Smooth muscle cell (in vitro differentiated cells): ENCODE measurements at regions not wholly inside any gene's neighbourhood (a gene's known extent, or its start where the extent isn't known, plus 50 kb on each side); places are given as distances from the start of the nearest gene placed in this dataset.

Experiments
- DNase-seq: peaks from one replicate; lab custom pipeline; 2025; ENCODE audit not compliant: unreplicated experiment; lab: John Stamatoyannopoulos, UW
- H2AFZ ChIP-seq: fragments of 200-600 bp; sonication (generic); 2 replicates; pipeline ENCODE4 v1.6.0; 2016; ENCODE audit warnings: antibody characterized with exemption, low read depth, mild to moderate bottlenecking
- H3F3A ChIP-seq: fragments of 200-600 bp; sonication (generic); 2 replicates; pipeline ENCODE4 v1.6.0; 2017; ENCODE audit warnings: antibody characterized with exemption, low read depth
- H3K27ac ChIP-seq: fragments of 200-600 bp; sonication (generic); 2 replicates; pipeline ENCODE4 v1.5.1; 2016; ENCODE audit warnings: low read depth, mild to moderate bottlenecking
- H3K27me3 ChIP-seq: fragments of 200-600 bp; sonication (generic); 2 replicates; pipeline ENCODE4 v1.6.1; 2016; ENCODE audit warnings: low read depth, mild to moderate bottlenecking
- H3K36me3 ChIP-seq: fragments of 200-600 bp; sonication (generic); 2 replicates; pipeline ENCODE4 v1.5.1; 2016; ENCODE audit warnings: low read depth
- H3K4me1 ChIP-seq: fragments of 200-600 bp; sonication (generic); 2 replicates; pipeline ENCODE4 v1.5.1; 2016; ENCODE audit warnings: low read depth
- H3K4me2 ChIP-seq: fragments of 200-600 bp; sonication (generic); 2 replicates; pipeline ENCODE4 v1.6.0; 2016; ENCODE audit warnings: mild to moderate bottlenecking
- H3K4me3 ChIP-seq: fragments of 200-600 bp; sonication (generic); 2 replicates; pipeline ENCODE4 v1.5.1; 2016; ENCODE audit warnings: mild to moderate bottlenecking
- H3K79me2 ChIP-seq: fragments of 200-600 bp; sonication (generic); 2 replicates; pipeline ENCODE4 v1.6.0; 2016; ENCODE audit warnings: low read depth, mild to moderate bottlenecking
- H3K9ac ChIP-seq: fragments of 200-600 bp; sonication (generic); 2 replicates; pipeline ENCODE4 v1.6.0; 2016; ENCODE audit warnings: low read depth
- H3K9me3 ChIP-seq: fragments of 200-600 bp; sonication (generic); replicated peaks from 2 replicates; pipeline ENCODE4 v1.5.1; 2016; ENCODE audit warnings: low read depth
- H4K20me1 ChIP-seq: fragments of 200-600 bp; sonication (generic); 2 replicates; pipeline ENCODE4 v1.6.0; 2016; ENCODE audit warnings: low read depth
- WGBS: methylation state at CpG from one replicate; pipeline ENCODE4 v1.1.7; 2016; ENCODE audit warnings: low lambda C conversion rate; 5-methylcytosine and 5-hydroxymethylcytosine counted together
- TF ChIP-seq, protein P1 (sequence below): fragments of 200-600 bp; sonication (generic); IDR thresholded peaks from 2 replicates; pipeline ENCODE4 v1.5.1; 2017; ENCODE audit warnings: borderline replicate concordance, mild to moderate bottlenecking, antibody characterized with exemption; ENCODE audit not compliant: insufficient read depth, poor library complexity, severe bottlenecking

DNA sequence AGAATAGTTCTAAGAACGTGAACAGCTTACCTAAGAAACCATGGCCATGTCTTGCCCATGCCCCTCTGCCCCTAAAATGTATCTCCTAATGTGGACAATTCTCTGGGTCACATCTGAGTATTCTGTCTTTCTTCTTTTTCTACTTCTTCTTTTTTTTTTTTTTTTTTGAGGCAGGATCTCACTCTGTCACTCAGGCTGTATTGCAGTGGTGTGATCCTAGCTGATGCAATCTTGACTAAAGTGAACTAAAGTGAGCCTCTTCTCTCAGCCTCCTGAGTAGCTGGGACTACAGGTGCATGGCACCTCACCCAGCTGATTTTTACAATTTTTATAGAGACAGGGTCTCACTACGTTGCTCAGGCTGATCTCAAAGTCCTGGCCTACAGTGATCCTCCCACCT lies 204.8 kb upstream of the ZPLD1 start:
- TF ChIP-seq, protein P1, sequence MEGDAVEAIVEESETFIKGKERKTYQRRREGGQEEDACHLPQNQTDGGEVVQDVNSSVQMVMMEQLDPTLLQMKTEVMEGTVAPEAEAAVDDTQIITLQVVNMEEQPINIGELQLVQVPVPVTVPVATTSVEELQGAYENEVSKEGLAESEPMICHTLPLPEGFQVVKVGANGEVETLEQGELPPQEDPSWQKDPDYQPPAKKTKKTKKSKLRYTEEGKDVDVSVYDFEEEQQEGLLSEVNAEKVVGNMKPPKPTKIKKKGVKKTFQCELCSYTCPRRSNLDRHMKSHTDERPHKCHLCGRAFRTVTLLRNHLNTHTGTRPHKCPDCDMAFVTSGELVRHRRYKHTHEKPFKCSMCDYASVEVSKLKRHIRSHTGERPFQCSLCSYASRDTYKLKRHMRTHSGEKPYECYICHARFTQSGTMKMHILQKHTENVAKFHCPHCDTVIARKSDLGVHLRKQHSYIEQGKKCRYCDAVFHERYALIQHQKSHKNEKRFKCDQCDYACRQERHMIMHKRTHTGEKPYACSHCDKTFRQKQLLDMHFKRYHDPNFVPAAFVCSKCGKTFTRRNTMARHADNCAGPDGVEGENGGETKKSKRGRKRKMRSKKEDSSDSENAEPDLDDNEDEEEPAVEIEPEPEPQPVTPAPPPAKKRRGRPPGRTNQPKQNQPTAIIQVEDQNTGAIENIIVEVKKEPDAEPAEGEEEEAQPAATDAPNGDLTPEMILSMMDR = no peak
- no peaks in the 10 kb centered on the region for H3F3A ChIP-seq

DNA sequence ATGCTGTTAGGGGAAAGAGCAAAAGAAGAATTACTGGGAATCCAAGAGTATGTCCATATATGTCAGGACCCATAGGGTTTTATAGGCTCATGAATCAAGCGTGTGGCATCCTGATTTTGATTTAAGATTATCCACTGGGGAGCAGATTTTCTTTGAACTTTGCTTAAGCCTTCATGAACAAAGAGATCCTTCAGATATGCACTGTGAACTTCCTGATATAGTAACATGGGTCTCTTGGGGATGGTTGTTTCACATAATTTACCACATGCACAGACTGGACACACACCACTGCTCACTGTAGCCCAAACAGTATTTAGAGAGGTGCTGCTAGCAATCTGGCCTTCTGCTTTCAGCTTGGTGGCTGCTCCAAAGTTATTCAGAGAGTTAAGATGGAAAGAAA lies 200.9 kb upstream of the ZPLD1 start:
- Histone ChIP-seq H3K4me3 (no peak overlapping the region), H3K79me2 (no peaks in the 10 kb centered on the region), H3F3A (no peaks in the 10 kb centered on the region), H4K20me1 (no peaks in the 10 kb centered on the region), H3K4me2 (no peak overlapping the region), H3K9me3 (no peaks in the 10 kb centered on the region), H3K9ac (no peak overlapping the region), H3K27me3 (no peaks in the 10 kb centered on the region), H3K27ac (no peak overlapping the region), H3K4me1 (peaks cover 6% of the 10 kb centered on the region), H2AFZ (no peak overlapping the region), H3K36me3 (no peaks in the 10 kb centered on the region)
- no peak for DNase-seq
- TF ChIP-seq, protein P1 = no peak
- 58% methylated on average over 1 of the region's 1 CpG for WGBS

More for the DNA sequence above, 204.8 kb upstream of the ZPLD1 start:
- Histone ChIP-seq H3K4me2 (no peak overlapping the region), H3K9me3 (no peaks in the 10 kb centered on the region), H3K27me3 (no peaks in the 10 kb centered on the region), H2AFZ (no peak overlapping the region), H3K79me2 (no peaks in the 10 kb centered on the region), H3K36me3 (no peaks in the 10 kb centered on the region), H3K27ac (no peak overlapping the region), H4K20me1 (no peaks in the 10 kb centered on the region), H3K4me3 (no peak overlapping the region), H3K9ac (no peak overlapping the region), H3K4me1 (no peaks in the 10 kb centered on the region)
- no peak for DNase-seq
- 86% methylated on average over 2 of the region's 2 CpGs for WGBS

DNA sequence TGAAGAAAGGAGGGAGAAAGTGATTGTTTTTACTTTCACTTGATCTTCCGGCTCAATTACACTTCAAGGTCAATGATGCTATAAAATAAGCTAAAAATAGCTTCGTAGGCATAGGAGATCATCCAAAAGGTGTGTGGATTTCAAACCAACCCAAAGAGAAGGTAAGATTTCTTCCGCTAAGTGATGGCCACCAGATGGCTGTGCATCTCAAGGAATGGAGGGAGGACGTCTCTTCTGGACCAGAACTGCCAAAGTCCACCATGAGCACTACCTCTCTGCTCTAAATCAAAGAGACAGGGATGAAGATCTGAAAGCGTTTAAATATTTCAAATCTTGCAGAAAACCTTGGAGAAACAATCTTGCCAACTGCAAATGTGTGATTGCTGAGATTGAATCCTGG lies 199.1 kb upstream of the ZPLD1 start:
- Histone ChIP-seq H3K4me2 (no peak overlapping the region), H3K9me3 (no peaks in the 10 kb centered on the region), H3K9ac (no peak overlapping the region), H3K27ac (no peak overlapping the region), H3K36me3 (no peaks in the 10 kb centered on the region), H4K20me1 (no peaks in the 10 kb centered on the region), H3F3A (no peaks in the 10 kb centered on the region), H3K4me1 (peaks cover 6% of the 10 kb centered on the region), H3K27me3 (no peaks in the 10 kb centered on the region), H3K79me2 (no peaks in the 10 kb centered on the region), H3K4me3 (no peak overlapping the region), H2AFZ (no peak overlapping the region)
- DNase-seq = no peak
- TF ChIP-seq, protein P1 = peak; percentile 16
- 81% methylated on average over 5 of the region's 5 CpGs for WGBS

DNA sequence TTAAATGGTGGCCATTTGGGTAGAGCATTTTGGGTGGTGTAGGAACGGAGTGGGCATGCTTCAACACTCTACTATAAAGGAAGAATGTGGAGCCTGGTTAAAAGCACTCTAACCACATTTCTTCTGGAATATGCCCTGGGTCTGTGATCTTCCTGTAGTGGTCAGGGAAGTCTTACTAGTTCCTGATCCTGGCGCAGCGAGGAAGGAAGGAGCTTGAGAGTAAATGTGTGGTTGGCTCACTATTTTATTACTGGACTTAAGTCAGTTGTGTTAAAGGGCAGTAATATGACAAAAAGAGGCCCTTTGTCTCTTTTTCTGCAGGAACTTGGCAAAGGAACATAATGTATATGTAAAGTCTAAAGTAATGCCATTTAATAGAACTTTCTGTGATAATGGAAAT lies 197.6 kb upstream of the ZPLD1 start:
- Histone ChIP-seq H3F3A (no peaks in the 10 kb centered on the region), H3K27me3 (no peaks in the 10 kb centered on the region), H2AFZ (no peak overlapping the region), H3K4me2 (peak overlapping the region; percentile 49), H3K27ac (peak overlapping the region; percentile 28), H4K20me1 (no peaks in the 10 kb centered on the region), H3K4me1 (peaks cover 8% of the 10 kb centered on the region), H3K9me3 (no peaks in the 10 kb centered on the region), H3K4me3 (no peak overlapping the region), H3K36me3 (no peaks in the 10 kb centered on the region), H3K9ac (no peak overlapping the region), H3K79me2 (no peaks in the 10 kb centered on the region)
- no peak for DNase-seq
- TF ChIP-seq, protein P1 = no peak
- 54% methylated on average over 3 of the region's 3 CpGs for WGBS
